H1 (cell line): ENCODE measurements at regions not wholly inside any gene's neighbourhood (a gene's known extent, or its start where the extent isn't known, plus 50 kb on each side); places are given as distances from the start of the nearest gene placed in this dataset.

Experiments
- CTCF ChIA-PET: fragments of 300-600 bp; sonication (Branson Sonifier 250); formaldehyde crosslinking; loops from one replicate; lab custom pipeline; 2021; ENCODE audit not compliant: partially characterized antibody; lab: Charles Lee
- POLR2A ChIA-PET: fragments of 300-600 bp; sonication (Branson Sonifier 250); formaldehyde crosslinking; loops from one replicate; lab custom pipeline; 2021; ENCODE audit warnings: inconsistent platforms; ENCODE audit not compliant: partially characterized antibody; lab: Charles Lee
- DNase-seq, 2 experiments: peaks; one replicate each; pipeline versions ENCODE4 v3.0.0 to v3.0.0-alpha.2; 2010 to 2022; ENCODE audit warnings: low spot score in 2 of 2, low read depth in 1 of 2, mixed read lengths in 1 of 2
- FAIRE-seq: peaks from 2 replicates; lab custom pipeline; 2011; peaks lifted over from hg19 to GRCh38; lab: Jason Lieb, UNC
- H2AFZ ChIP-seq: 2 replicates; pipeline ENCODE4 v1.8.1; 2012; ENCODE audit warnings: low read length, inconsistent platforms
- H2AK5ac ChIP-seq: 2 replicates; pipeline ENCODE4 v1.6.1; 2013; ENCODE audit warnings: low read depth, low read length
- H2BK120ac ChIP-seq: replicated peaks from 2 replicates; pipeline ENCODE3; 2013; ENCODE audit warnings: low read depth, low read length, inconsistent platforms
- H2BK12ac ChIP-seq: 2 replicates; pipeline ENCODE4 v1.6.1; 2013; ENCODE audit warnings: low read depth, low read length
- H2BK15ac ChIP-seq: 2 replicates; pipeline ENCODE4 v1.6.1; 2013; ENCODE audit warnings: low read length
- H2BK20ac ChIP-seq: 2 replicates; pipeline ENCODE4 v1.6.1; 2013; ENCODE audit warnings: low read length
- H2BK5ac ChIP-seq: 2 replicates; pipeline ENCODE4 v1.6.1; 2013; ENCODE audit warnings: low read depth, low read length
- H3K14ac ChIP-seq: 2 replicates; pipeline ENCODE4 v1.6.1; 2013; ENCODE audit warnings: inconsistent platforms; ENCODE audit not compliant: insufficient read length
- H3K18ac ChIP-seq: 2 replicates; pipeline ENCODE4 v1.6.1; 2013; ENCODE audit warnings: low read length; ENCODE audit errors: extremely low read depth
- H3K23ac ChIP-seq: 2 replicates; pipeline ENCODE4 v1.6.1; 2013; ENCODE audit warnings: inconsistent platforms; ENCODE audit not compliant: insufficient read length
- H3K23me2 ChIP-seq: 2 replicates; pipeline ENCODE4 v1.6.1; 2013; ENCODE audit warnings: low read depth, low read length
- H3K27ac ChIP-seq: 2 replicates; pipeline ENCODE4 v1.6.1; 2011; ENCODE audit warnings: low read depth, low read length, inconsistent platforms
- H3K27me3 ChIP-seq, 4 experiments: replicated peaks in 1 of 4; 1 replicate in 1 of 4; 2 replicates in 3 of 4; pipeline versions ENCODE4 v1.6.1 to v1.8.1; 2011 to 2013; ENCODE audit warnings: low read length in 3 of 4, mild to moderate bottlenecking in 3 of 4, inconsistent platforms in 2 of 4, mixed read lengths in 2 of 4, moderate library complexity in 1 of 4; ENCODE audit not compliant: control insufficient read depth in 3 of 4, insufficient read depth in 3 of 4; ENCODE audit errors: extremely low read depth in 1 of 4
- H3K36me3 ChIP-seq, 4 experiments: 2 replicates each; pipeline versions ENCODE4 v1.6.1 to v1.8.1; 2011 to 2013; ENCODE audit warnings: mild to moderate bottlenecking in 4 of 4, low read length in 3 of 4, moderate library complexity in 2 of 4, control low read depth in 1 of 4, inconsistent platforms in 1 of 4; ENCODE audit not compliant: insufficient read depth in 4 of 4, control insufficient read depth in 2 of 4
- H3K4ac ChIP-seq: replicated peaks from 2 replicates; pipeline ENCODE3; 2013; ENCODE audit warnings: low read length, low read depth, mixed read lengths, inconsistent platforms; ENCODE audit not compliant: insufficient read length
- H3K4me1 ChIP-seq, 4 experiments: replicated peaks in 1 of 4; 1 replicate in 1 of 4; 2 replicates in 3 of 4; pipeline versions ENCODE4 v1.6.1 to v1.8.1; 2011 to 2013; ENCODE audit warnings: low read length in 3 of 4, inconsistent platforms in 2 of 4, mixed read lengths in 1 of 4; ENCODE audit not compliant: insufficient read depth in 4 of 4, control insufficient read depth in 3 of 4
- H3K4me2 ChIP-seq, 2 experiments: 2 replicates each; pipeline versions ENCODE4 v1.6.1 to v1.8.1; 2011 to 2013; ENCODE audit warnings: low read depth in 2 of 2, low read length in 2 of 2, control low read depth in 1 of 2, inconsistent platforms in 1 of 2, mild to moderate bottlenecking in 1 of 2; ENCODE audit not compliant: insufficient read depth in 1 of 2
- H3K4me3 ChIP-seq, 4 experiments: fragments of 200-600, 300-600 bp in 1 of 4; sonication (generic), shearing (Covaris generic), sonication (Bioruptor Twin) in 1 of 4; 2 replicates each; pipeline versions ENCODE4 v1.5.1 to v1.8.1; 2011 to 2016; ENCODE audit warnings: low read length in 4 of 4, low read depth in 3 of 4, control low read depth in 2 of 4, inconsistent platforms in 2 of 4, mild to moderate bottlenecking in 2 of 4, mixed read lengths in 1 of 4, moderate library complexity in 1 of 4; ENCODE audit not compliant: insufficient read depth in 2 of 4; ENCODE audit errors: extremely low read depth in 1 of 4
- H3K56ac ChIP-seq: replicated peaks from 2 replicates; pipeline ENCODE3; 2013; ENCODE audit warnings: low read depth, mild to moderate bottlenecking, mixed read lengths, low read length, inconsistent platforms; ENCODE audit not compliant: insufficient read length
- H3K79me1 ChIP-seq: 2 replicates; pipeline ENCODE4 v1.6.1; 2013; ENCODE audit warnings: low read depth, low read length, control low read depth
- H3K79me2 ChIP-seq, 2 experiments: 2 replicates each; pipeline versions ENCODE4 v1.6.1 to v1.8.1; 2012 to 2013; ENCODE audit warnings: low read length in 2 of 2, mild to moderate bottlenecking in 2 of 2, inconsistent platforms in 1 of 2; ENCODE audit not compliant: insufficient read depth in 2 of 2, control insufficient read depth in 1 of 2
- H3K9ac ChIP-seq, 4 experiments: replicated peaks in 1 of 4; 1 replicate in 1 of 4; 2 replicates in 3 of 4; pipeline versions ENCODE4 v1.6.1 to v1.8.1; 2011 to 2013; ENCODE audit warnings: low read depth in 3 of 4, low read length in 3 of 4, control low read depth in 2 of 4, mild to moderate bottlenecking in 2 of 4, moderate library complexity in 2 of 4, inconsistent platforms in 1 of 4; ENCODE audit errors: extremely low read depth in 1 of 4
- H3K9me3 ChIP-seq, 2 experiments: 2 replicates each; pipeline versions ENCODE4 v1.6.1 to v1.8.1; 2012 to 2013; ENCODE audit warnings: mild to moderate bottlenecking in 2 of 2, moderate library complexity in 2 of 2, control low read depth in 1 of 2, inconsistent platforms in 1 of 2, low read depth in 1 of 2, low read length in 1 of 2, mixed read lengths in 1 of 2; ENCODE audit not compliant: insufficient read depth in 2 of 2
- H4K20me1 ChIP-seq, 2 experiments: replicated peaks in 1 of 2; 2 replicates each; pipeline versions ENCODE3 to v1.8.1; 2011 to 2013; ENCODE audit warnings: inconsistent platforms in 2 of 2, low read length in 2 of 2, mild to moderate bottlenecking in 1 of 2; ENCODE audit not compliant: insufficient read depth in 2 of 2, control insufficient read depth in 1 of 2
- H4K5ac ChIP-seq: 2 replicates; pipeline ENCODE4 v1.6.1; 2013; ENCODE audit warnings: low read length, low read depth, mixed read lengths, inconsistent platforms; ENCODE audit not compliant: insufficient read length
- H4K8ac ChIP-seq: 2 replicates; pipeline ENCODE4 v1.8.0; 2013; ENCODE audit warnings: mild to moderate bottlenecking, moderate library complexity, low read length, inconsistent platforms; ENCODE audit not compliant: insufficient read depth; ENCODE audit errors: extremely low read depth
- H4K91ac ChIP-seq: replicated peaks from 2 replicates; pipeline ENCODE3; 2013; ENCODE audit warnings: low read length, mixed read lengths, inconsistent platforms; ENCODE audit not compliant: insufficient read length
- ATF3 ChIP-seq: IDR thresholded peaks from 2 replicates; pipeline ENCODE4 v1.6.1; 2011; ENCODE audit warnings: low read depth, mild to moderate bottlenecking, low read length; ENCODE audit not compliant: insufficient read depth
- BRCA1 ChIP-seq: IDR thresholded peaks from 2 replicates; pipeline ENCODE4 v1.6.1; 2012; ENCODE audit warnings: low read depth, low read length, improper control_type of control experiment
- CREB1 ChIP-seq: IDR thresholded peaks from 2 replicates; pipeline ENCODE4 v1.6.1; 2012; ENCODE audit warnings: inconsistent platforms
- CTBP2 ChIP-seq: IDR thresholded peaks from 2 replicates; pipeline ENCODE4 v1.7.0; 2011; ENCODE audit warnings: borderline replicate concordance, mild to moderate bottlenecking, moderate library complexity, mixed read lengths, low read length; ENCODE audit not compliant: insufficient read depth, insufficient read length
- EP300 ChIP-seq, 2 experiments: IDR thresholded peaks; 1 replicate in 1 of 2; 2 replicates in 1 of 2; pipeline ENCODE4 v1.6.1; 2011 to 2012; ENCODE audit warnings: low read depth in 2 of 2, low read length in 2 of 2, mild to moderate bottlenecking in 2 of 2, borderline replicate concordance in 1 of 2, inconsistent platforms in 1 of 2, moderate library complexity in 1 of 2
- FOSL1 ChIP-seq: IDR thresholded peaks from 2 replicates; pipeline ENCODE4 v1.6.1; 2011; ENCODE audit warnings: mild to moderate bottlenecking, low read depth, low read length, moderate library complexity; ENCODE audit not compliant: insufficient read depth
- KDM5A ChIP-seq: fragments of 200-600 bp; IDR thresholded peaks from 2 replicates; pipeline ENCODE4 v1.7.1; 2012; ENCODE audit warnings: mild to moderate bottlenecking, low read length, inconsistent platforms, mixed read lengths
- SP1 ChIP-seq: IDR thresholded peaks from 2 replicates; pipeline ENCODE4 v1.6.1; 2011; ENCODE audit warnings: low read depth, low read length
- SP2 ChIP-seq: IDR thresholded peaks from 2 replicates; pipeline ENCODE4 v1.6.1; 2012; ENCODE audit warnings: mild to moderate bottlenecking, low read length, inconsistent platforms
- TAF1 ChIP-seq: IDR thresholded peaks from 2 replicates; pipeline ENCODE4 v1.6.1; 2011; ENCODE audit warnings: mild to moderate bottlenecking, low read depth, low read length
- TAF7 ChIP-seq: optimal IDR thresholded peaks from 2 replicates; pipeline ENCODE3; 2011; ENCODE audit warnings: low read depth, mild to moderate bottlenecking, inconsistent platforms, low read length, moderate library complexity, borderline replicate concordance
- TCF12 ChIP-seq: IDR thresholded peaks from 2 replicates; pipeline ENCODE4 v1.6.1; 2011; ENCODE audit warnings: low read depth, mild to moderate bottlenecking, low read length
- TEAD4 ChIP-seq: IDR thresholded peaks from 2 replicates; pipeline ENCODE4 v1.6.1; 2012; ENCODE audit warnings: low read depth, low read length, inconsistent platforms, mixed read lengths

- no peak overlapping the region for H2AK5ac ChIP-seq
- TF ChIP-seq TAF7, result no peak
- no peak for TF ChIP-seq CTBP2
- no peak for TF ChIP-seq KDM5A
- no peak for TF ChIP-seq TCF12
- TF ChIP-seq FOSL1, result no peak
- TF ChIP-seq TAF1, result no peak
- no peak for TF ChIP-seq ATF3
- TF ChIP-seq EP300 (IDR thresholded peaks at IDR 0.05; ENCODE audit: borderline replicate concordance in 1 of 2, low read depth in 2 of 2, low read length in 2 of 2), result no peak
- no peak for TF ChIP-seq TEAD4
- no peak for TF ChIP-seq CREB1
- TF ChIP-seq SP1, result no peak
- TF ChIP-seq BRCA1, result no peak
- TF ChIP-seq SP2, result no peak
These were observed 53.0 kb downstream of the HDGFL1 start for GRCh38 chr6:22622351-22622750.

More at GRCh38 chr6:22622351-22622750, 53.0 kb downstream of the HDGFL1 start:
- Histone ChIP-seq H2BK20ac (no peak overlapping the region), H3K18ac (no peak overlapping the region), H3K9me3 (no peaks in the 10 kb centered on the region; a peak in 1 of 4 replicates), H2BK5ac (no peak overlapping the region), H2BK120ac (no peak overlapping the region), H2AFZ (no peak overlapping the region), H3K23ac (no peak overlapping the region), H3K23me2 (no peaks in the 10 kb centered on the region; the same call in 1 of the 2 replicates), H3K9ac (no peak overlapping the region), H4K5ac (no peak overlapping the region), H3K4me1 (peaks cover 0 to 15% (median 1%) of the 10 kb centered on the region in 4 experiments; a peak in 3 of 7 replicates), H3K4ac (no peak overlapping the region), H3K79me2 (no peaks in the 10 kb centered on the region), H3K56ac (no peak overlapping the region), H4K20me1 (no peaks in the 10 kb centered on the region), H4K91ac (no peak overlapping the region), H3K27ac (no peak overlapping the region), H3K14ac (no peak overlapping the region), H3K4me2 (no peak overlapping the region), H4K8ac (no peak overlapping the region), H2BK15ac (no peak overlapping the region), H3K36me3 (no peaks in the 10 kb centered on the region; a peak in 1 of 8 replicates), H2BK12ac (no peak overlapping the region; the same call in 1 of the 2 replicates), H3K4me3 (no peak overlapping the region), H3K27me3 (no peaks in the 10 kb centered on the region), H3K79me1 (no peaks in the 10 kb centered on the region)
- CTCF ChIA-PET, result no interaction called here
- no peak for FAIRE-seq
- DNase-seq, result no peak
- POLR2A ChIA-PET, result no interaction called here
